ENCODE measurements at regions not wholly inside any gene's neighbourhood (a gene's known extent, or its start where the extent isn't known, plus 50 kb on each side); places are given as distances from the start of the nearest gene placed in this dataset.
A peak's percentile ranks its signal among the peaks of the same experiment; 100 is the strongest.

DNA sequence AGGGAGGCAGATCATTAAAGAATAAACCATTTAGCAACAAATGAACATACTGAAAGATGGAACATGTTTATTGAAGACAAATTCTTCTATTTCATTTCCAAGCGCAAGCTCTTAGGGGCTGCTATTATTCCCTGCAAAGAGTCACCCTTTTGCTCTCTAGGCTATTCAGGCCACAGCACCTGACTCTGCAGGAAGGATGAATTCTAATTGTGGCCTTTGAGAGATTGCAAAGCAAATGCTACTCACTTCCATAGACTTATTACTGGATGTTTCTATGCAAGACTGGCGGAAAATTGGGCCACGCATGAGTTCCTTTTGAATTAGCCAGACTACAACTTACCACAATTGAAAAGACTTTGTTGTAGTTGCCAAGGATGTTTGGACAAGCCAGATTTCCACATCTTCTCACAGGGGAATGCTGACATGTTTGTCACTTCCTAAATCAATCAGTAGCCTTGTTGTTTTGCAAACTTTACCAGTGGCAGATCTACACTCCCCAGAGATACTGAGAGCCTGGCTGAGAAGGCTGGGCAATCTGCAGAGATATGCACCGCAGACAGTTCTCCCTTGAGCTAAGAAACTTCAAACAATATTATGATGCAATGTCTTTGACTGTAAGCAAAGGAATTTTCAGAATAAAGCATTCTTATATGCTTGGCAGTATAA, 334.3 kb upstream of the SYT1 start:
- Histone ChIP-seq H3K27me3 (ENCODE audit: control insufficient read depth in 1 of 2, insufficient read depth in 1 of 2, low read length in 2 of 2) (no peaks in the 10 kb centered on the region), H2BK15ac (ENCODE audit: low read depth, poor library complexity, severe bottlenecking) (no peak overlapping the region), H3K27ac (ENCODE audit: low read length, poor library complexity, severe bottlenecking) (no peak overlapping the region), H4K91ac (ENCODE audit: low read length) (no peak overlapping the region), H3K23ac (ENCODE audit: low read length in 2 of 2) (no peak overlapping the region), H3K36me3 (ENCODE audit: control insufficient read depth in 1 of 2, insufficient read depth in 2 of 2, low read depth in 1 of 2, low read length in 2 of 2) (no peaks in the 10 kb centered on the region), H3K4me2 (ENCODE audit: low read length, poor library complexity, severe bottlenecking) (no peak overlapping the region), H2AK5ac (ENCODE audit: low read length, severe bottlenecking) (no peak overlapping the region), H3K9me3 (ENCODE audit: control insufficient read depth, low read length) (no peaks in the 10 kb centered on the region), H3K14ac (ENCODE audit: low read length in 2 of 2) (no peak overlapping the region), H3K79me1 (replicated peaks; ENCODE audit: low read length, poor library complexity, severe bottlenecking) (no peaks in the 10 kb centered on the region), H2BK5ac (ENCODE audit: low read depth, low read length, poor library complexity, severe bottlenecking) (no peak overlapping the region), H3K4ac (ENCODE audit: low read depth in 1 of 2, low read length in 2 of 2) (no peak overlapping the region), H3K4me3 (ENCODE audit: insufficient read depth in 1 of 2, low read depth in 1 of 2, low read length in 2 of 2) (no peak overlapping the region), H3K18ac (ENCODE audit: low read depth in 1 of 2, low read length in 2 of 2) (no peak overlapping the region), H2BK12ac (ENCODE audit: low read length in 2 of 2) (no peak overlapping the region), H3K4me1 (ENCODE audit: control insufficient read depth, insufficient read depth, low read depth, low read length) (no peaks in the 10 kb centered on the region), H2BK120ac (ENCODE audit: low read depth, low read length) (no peak overlapping the region), H2AFZ (ENCODE audit: low read depth, low read length) (no peak overlapping the region), H3K9ac (ENCODE audit: low read length) (no peak overlapping the region), H4K8ac (ENCODE audit: low read length) (no peak overlapping the region)
- DNase-seq: peak; percentile 54
- 82% methylated on average over 2 of the region's 4 CpGs for WGBS

DNA sequence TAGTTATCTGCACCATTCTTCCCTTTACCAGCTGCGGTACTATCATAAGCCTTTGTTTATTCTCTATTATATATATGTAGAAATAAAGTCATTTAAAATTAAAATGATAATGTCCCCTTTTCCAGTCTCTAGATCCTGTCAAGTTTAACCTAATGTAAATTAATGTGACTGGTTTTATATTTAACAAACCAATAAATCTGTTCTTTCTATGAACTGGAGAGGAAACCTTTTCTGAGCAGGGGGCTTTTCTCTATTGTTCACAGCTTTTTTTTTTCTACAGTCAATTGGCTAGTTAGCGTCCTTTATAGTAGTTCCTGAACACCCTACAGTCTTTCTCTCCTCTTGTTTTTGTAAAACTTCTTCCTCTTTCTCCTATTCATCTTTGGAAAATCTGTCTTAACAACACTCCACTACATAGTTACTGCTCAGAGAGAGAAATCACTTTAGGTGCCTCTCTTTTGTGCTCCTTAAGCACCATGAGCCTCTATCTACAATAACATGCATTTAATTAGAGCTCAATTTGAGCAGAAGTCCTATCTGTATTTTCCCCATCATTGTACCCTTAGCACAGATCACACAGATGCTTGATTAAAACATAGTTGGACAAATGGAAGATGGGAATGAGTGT, 332.6 kb upstream of the SYT1 start:
- H3K4me3 ChIP-seq (ENCODE audit: insufficient read depth in 1 of 2, low read depth in 1 of 2, low read length in 2 of 2): no peak overlapping the region
- no peak overlapping the region for H3K14ac ChIP-seq (ENCODE audit: low read length in 2 of 2)
- H3K9ac ChIP-seq (ENCODE audit: low read length): no peak overlapping the region
- H3K36me3 ChIP-seq (ENCODE audit: control insufficient read depth in 1 of 2, insufficient read depth in 2 of 2, low read depth in 1 of 2, low read length in 2 of 2): no peaks in the 10 kb centered on the region
- H2BK15ac ChIP-seq (ENCODE audit: low read depth, poor library complexity, severe bottlenecking): no peak overlapping the region
- DNase-seq: no peak
- WGBS: 72% methylated on average over 1 of the region's 2 CpGs
- no peak overlapping the region for H3K4ac ChIP-seq (ENCODE audit: low read depth in 1 of 2, low read length in 2 of 2)
- H3K79me1 ChIP-seq (replicated peaks; ENCODE audit: low read length, poor library complexity, severe bottlenecking): no peaks in the 10 kb centered on the region
- no peak overlapping the region for H2AFZ ChIP-seq (ENCODE audit: low read depth, low read length)
- no peak overlapping the region for H2AK5ac ChIP-seq (ENCODE audit: low read length, severe bottlenecking)
- H2BK5ac ChIP-seq (ENCODE audit: low read depth, low read length, poor library complexity, severe bottlenecking): no peak overlapping the region
- no peak overlapping the region for H3K27ac ChIP-seq (ENCODE audit: low read length, poor library complexity, severe bottlenecking)
- no peaks in the 10 kb centered on the region for H3K4me1 ChIP-seq (ENCODE audit: control insufficient read depth, insufficient read depth, low read depth, low read length)
- no peak overlapping the region for H4K8ac ChIP-seq (ENCODE audit: low read length)
- no peaks in the 10 kb centered on the region for H3K27me3 ChIP-seq (ENCODE audit: control insufficient read depth in 1 of 2, insufficient read depth in 1 of 2, low read length in 2 of 2)
- no peak overlapping the region for H4K91ac ChIP-seq (ENCODE audit: low read length)
- no peak overlapping the region for H3K18ac ChIP-seq (ENCODE audit: low read depth in 1 of 2, low read length in 2 of 2)
- H3K23ac ChIP-seq (ENCODE audit: low read length in 2 of 2): no peak overlapping the region
- no peak overlapping the region for H2BK120ac ChIP-seq (ENCODE audit: low read depth, low read length)
- H2BK12ac ChIP-seq (ENCODE audit: low read length in 2 of 2): no peak overlapping the region
- no peaks in the 10 kb centered on the region for H3K9me3 ChIP-seq (ENCODE audit: control insufficient read depth, low read length)
- H3K4me2 ChIP-seq (ENCODE audit: low read length, poor library complexity, severe bottlenecking): no peak overlapping the region

DNA sequence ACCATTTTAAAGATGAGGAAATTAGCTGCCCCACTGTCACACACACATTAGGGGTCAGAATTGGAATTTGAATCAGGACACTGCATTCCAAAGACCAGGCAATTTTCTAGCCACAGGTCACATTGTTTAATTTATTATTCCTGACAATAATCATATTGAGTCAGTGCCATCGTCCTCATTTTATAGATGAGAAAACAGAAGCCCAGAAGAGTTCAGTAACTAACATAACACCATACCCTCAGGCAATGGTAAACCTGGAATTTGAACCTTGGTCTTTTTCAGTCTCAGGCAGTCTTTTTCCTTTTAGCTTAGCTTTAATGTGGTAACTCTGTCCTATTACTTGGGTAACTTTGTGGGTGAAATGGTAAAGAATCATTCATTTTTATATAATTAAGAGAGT, 330.3 kb upstream of the SYT1 start:
- Histone ChIP-seq H2AFZ (ENCODE audit: low read depth, low read length) (no peak overlapping the region), H3K27me3 (ENCODE audit: control insufficient read depth in 1 of 2, insufficient read depth in 1 of 2, low read length in 2 of 2) (no peaks in the 10 kb centered on the region), H3K4ac (ENCODE audit: low read depth in 1 of 2, low read length in 2 of 2) (no peak overlapping the region), H3K9ac (ENCODE audit: low read length) (no peak overlapping the region), H3K4me2 (ENCODE audit: low read length, poor library complexity, severe bottlenecking) (no peak overlapping the region), H2BK12ac (ENCODE audit: low read length in 2 of 2) (no peak overlapping the region), H3K79me1 (replicated peaks; ENCODE audit: low read length, poor library complexity, severe bottlenecking) (no peaks in the 10 kb centered on the region), H3K4me1 (ENCODE audit: control insufficient read depth, insufficient read depth, low read depth, low read length) (no peaks in the 10 kb centered on the region), H4K8ac (ENCODE audit: low read length) (no peak overlapping the region), H3K4me3 (ENCODE audit: insufficient read depth in 1 of 2, low read depth in 1 of 2, low read length in 2 of 2) (no peak overlapping the region), H3K36me3 (ENCODE audit: control insufficient read depth in 1 of 2, insufficient read depth in 2 of 2, low read depth in 1 of 2, low read length in 2 of 2) (no peaks in the 10 kb centered on the region), H3K18ac (ENCODE audit: low read depth in 1 of 2, low read length in 2 of 2) (no peak overlapping the region), H2BK120ac (ENCODE audit: low read depth, low read length) (no peak overlapping the region), H3K9me3 (ENCODE audit: control insufficient read depth, low read length) (no peaks in the 10 kb centered on the region), H2BK15ac (ENCODE audit: low read depth, poor library complexity, severe bottlenecking) (no peak overlapping the region), H3K27ac (ENCODE audit: low read length, poor library complexity, severe bottlenecking) (no peak overlapping the region), H2AK5ac (ENCODE audit: low read length, severe bottlenecking) (no peak overlapping the region), H4K91ac (ENCODE audit: low read length) (no peak overlapping the region), H3K14ac (ENCODE audit: low read length in 2 of 2) (no peak overlapping the region), H2BK5ac (ENCODE audit: low read depth, low read length, poor library complexity, severe bottlenecking) (no peak overlapping the region), H3K23ac (ENCODE audit: low read length in 2 of 2) (no peak overlapping the region)
- whole genome bisulfite sequencing: 58% methylated on average over 1 of the region's 1 CpG
- no peak for DNase-seq

DNA sequence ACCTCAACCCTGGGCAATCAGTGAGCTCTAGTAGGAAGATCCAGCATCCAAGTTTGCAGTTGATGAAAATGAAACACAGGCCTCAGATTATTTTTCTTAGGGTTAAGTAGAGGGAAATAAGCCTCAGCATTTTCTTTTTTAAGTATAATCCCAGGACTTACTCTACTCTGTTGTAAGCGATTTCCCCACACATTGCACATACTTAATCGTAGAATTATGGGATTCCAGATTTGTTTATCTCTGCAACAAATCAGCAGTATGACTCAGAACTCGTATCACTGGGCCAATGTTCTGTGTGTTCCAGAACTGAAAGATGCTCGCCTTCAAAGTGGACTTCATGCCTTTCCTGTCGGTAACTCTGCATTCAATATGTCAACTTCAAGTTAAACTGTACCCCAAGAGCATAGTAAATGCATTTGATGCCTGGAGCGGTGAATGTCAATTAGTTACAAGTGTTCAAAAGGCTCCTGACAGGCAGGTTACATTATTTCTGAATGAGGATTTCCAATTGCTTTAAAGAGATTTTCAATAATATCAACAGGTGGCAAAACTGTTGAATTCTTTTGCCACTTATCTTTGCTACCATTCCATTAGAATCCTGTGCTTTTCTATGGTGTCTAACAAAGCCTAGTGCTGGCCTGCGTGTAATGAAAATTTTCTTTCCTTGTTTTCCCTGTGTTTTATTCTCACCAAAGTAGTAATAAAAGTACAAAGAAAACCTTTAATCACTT, 323.8 kb upstream of the SYT1 start:
- Histone ChIP-seq H3K36me3 (ENCODE audit: control insufficient read depth in 1 of 2, insufficient read depth in 2 of 2, low read depth in 1 of 2, low read length in 2 of 2) (no peaks in the 10 kb centered on the region), H3K27me3 (ENCODE audit: control insufficient read depth in 1 of 2, insufficient read depth in 1 of 2, low read length in 2 of 2) (no peaks in the 10 kb centered on the region), H2AK5ac (ENCODE audit: low read length, severe bottlenecking) (no peak overlapping the region), H4K8ac (ENCODE audit: low read length) (no peak overlapping the region), H3K14ac (ENCODE audit: low read length in 2 of 2) (no peak overlapping the region), H3K4me2 (ENCODE audit: low read length, poor library complexity, severe bottlenecking) (no peak overlapping the region), H3K23ac (ENCODE audit: low read length in 2 of 2) (no peak overlapping the region), H3K9me3 (ENCODE audit: control insufficient read depth, low read length) (no peaks in the 10 kb centered on the region), H4K91ac (ENCODE audit: low read length) (no peak overlapping the region), H3K9ac (ENCODE audit: low read length) (no peak overlapping the region), H3K27ac (ENCODE audit: low read length, poor library complexity, severe bottlenecking) (no peak overlapping the region), H2BK120ac (ENCODE audit: low read depth, low read length) (no peak overlapping the region), H2BK5ac (ENCODE audit: low read depth, low read length, poor library complexity, severe bottlenecking) (no peak overlapping the region), H2BK12ac (ENCODE audit: low read length in 2 of 2) (no peak overlapping the region), H3K4me3 (ENCODE audit: insufficient read depth in 1 of 2, low read depth in 1 of 2, low read length in 2 of 2) (no peak overlapping the region), H3K79me1 (replicated peaks; ENCODE audit: low read length, poor library complexity, severe bottlenecking) (no peaks in the 10 kb centered on the region), H3K18ac (ENCODE audit: low read depth in 1 of 2, low read length in 2 of 2) (no peak overlapping the region), H2AFZ (ENCODE audit: low read depth, low read length) (no peak overlapping the region), H3K4me1 (ENCODE audit: control insufficient read depth, insufficient read depth, low read depth, low read length) (no peaks in the 10 kb centered on the region), H3K4ac (ENCODE audit: low read depth in 1 of 2, low read length in 2 of 2) (no peak overlapping the region), H2BK15ac (ENCODE audit: low read depth, poor library complexity, severe bottlenecking) (no peak overlapping the region)
- peak; percentile 9 for DNase-seq
- WGBS: 76% methylated on average over 6 of the region's 7 CpGs

Data from mesenchymal stem cell (in vitro differentiated cells and primary cell).